Anterior cingulate cortex (tissue), 58 donors: ENCODE measurements at regions not wholly inside any gene's neighbourhood (a gene's known extent, or its start where the extent isn't known, plus 50 kb on each side); places are given as distances from the start of the nearest gene placed in this dataset.
"Not testable (repeated sequence)": the region's sequence is repeated elsewhere in the genome, so short reads cannot be mapped to it uniquely, and the experiment has no call there.

Experiments
- DNase-seq, 58 donors: peaks; one replicate each; lab custom pipeline; 2025; lab: John Stamatoyannopoulos, UW

DNA sequence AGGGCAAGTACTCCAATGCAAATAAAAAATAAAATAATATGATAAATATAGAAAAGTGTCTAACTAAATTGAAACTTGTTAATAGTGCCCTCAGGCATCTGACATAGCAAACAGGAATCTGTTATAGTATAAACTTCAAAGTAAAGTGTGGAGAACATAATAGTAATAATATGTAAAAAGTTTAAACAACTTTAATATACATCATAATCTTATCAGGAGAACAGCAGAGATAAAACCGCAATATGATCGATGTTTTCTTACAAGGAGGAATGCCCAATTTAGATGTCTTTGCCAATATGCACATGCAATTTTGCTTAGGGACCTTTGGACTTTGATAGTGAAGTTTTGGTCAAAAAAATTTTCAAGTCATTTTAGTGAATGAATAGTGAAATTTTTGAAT lies 514.8 kb upstream of the IMPG1 start:
- DNase-seq = no peak

DNA sequence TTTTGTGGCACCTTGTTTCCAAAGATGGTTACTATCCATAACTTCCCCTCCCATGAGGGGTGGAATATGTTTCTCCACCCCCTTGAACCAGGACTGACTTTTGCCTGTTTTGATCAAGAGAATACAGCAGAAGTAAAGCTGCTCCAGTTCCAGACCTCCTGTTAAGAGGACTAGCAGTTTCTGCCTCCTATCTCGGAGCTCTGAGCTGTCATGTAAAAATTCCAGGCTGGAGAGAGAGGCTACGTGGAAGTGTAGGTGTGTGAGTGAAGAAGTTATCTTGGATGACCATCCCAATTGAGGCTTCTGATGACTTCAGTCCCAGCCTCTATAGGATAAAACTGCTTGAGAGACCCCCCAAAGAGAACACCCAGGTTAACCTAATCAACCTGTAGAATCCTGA lies 511.7 kb upstream of the IMPG1 start:
- no peak for DNase-seq

- DNase-seq = no peak
Measured at GRCh38 chr6:76578746-76579145, 506.3 kb upstream of the IMPG1 start.

GRCh38 chr6:76574746-76575145 lies 502.3 kb upstream of the IMPG1 start:
- no peak for DNase-seq

- no peak for DNase-seq
Measured at GRCh38 chr6:76565932-76566331, 493.5 kb upstream of the IMPG1 start.

GRCh38 chr6:76562371-76562770 lies 489.9 kb upstream of the IMPG1 start:
- not testable (repeated sequence) for DNase-seq

DNA sequence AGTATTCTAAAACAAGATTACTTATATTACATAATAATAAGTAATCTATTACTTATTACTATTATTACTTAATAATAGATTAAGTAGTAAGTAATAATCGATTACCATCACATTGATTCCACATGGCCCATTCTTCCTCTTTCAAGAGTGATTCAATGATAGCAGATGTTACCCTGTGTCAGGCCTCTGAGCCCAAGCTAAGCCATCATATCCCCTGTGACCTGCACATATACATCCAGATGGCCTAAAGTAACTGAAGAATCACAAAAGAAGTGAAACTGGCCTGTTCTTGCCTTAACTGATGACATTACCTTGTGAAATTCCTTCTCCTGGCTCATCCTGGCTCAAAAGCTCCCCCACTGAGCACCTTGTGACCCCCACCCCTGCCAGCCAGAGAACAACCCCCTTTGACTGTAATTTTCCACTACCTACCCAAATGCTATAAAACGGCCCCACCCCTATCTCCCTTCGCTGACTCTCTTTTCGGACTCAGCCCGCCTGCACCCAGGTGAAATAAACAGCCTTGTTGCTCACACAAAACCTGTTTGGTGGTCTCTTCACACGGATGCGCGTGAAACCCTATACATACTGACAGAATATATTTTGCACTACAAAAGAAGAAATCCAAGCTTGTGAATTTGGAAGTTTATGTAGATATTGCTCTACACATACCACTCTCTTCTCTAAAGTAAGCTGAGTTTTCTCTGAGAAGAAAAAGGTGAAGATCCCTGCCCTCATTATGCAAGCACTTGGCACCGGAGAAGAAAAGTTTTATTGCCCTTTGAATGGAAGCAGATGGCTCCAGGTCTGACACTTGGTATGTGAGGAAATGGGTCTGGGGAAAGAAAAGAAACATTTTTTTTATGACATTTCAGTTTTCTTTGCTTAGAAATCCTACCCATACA lies 488.6 kb upstream of the IMPG1 start:
- DNase-seq = not testable (repeated sequence)

DNA sequence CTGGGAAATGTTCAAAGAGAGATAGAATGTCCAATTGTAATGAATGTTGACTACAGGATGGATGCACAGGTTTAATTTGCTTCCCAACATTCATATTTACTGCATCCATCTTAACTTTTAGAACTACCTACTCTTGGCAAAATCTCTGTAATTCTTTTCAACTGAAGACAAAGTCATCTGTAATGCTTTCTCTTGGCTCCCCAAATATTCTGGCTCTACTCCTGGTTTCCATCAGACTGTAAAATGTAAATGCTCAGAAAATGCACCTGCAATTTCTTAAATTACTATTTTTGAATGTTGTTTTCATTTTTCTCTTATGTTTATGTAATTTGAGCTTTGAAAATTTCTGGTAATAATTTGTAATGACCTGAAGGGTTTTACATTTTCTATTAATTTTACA lies 480.8 kb upstream of the IMPG1 start:
- DNase-seq = no peak

DNA sequence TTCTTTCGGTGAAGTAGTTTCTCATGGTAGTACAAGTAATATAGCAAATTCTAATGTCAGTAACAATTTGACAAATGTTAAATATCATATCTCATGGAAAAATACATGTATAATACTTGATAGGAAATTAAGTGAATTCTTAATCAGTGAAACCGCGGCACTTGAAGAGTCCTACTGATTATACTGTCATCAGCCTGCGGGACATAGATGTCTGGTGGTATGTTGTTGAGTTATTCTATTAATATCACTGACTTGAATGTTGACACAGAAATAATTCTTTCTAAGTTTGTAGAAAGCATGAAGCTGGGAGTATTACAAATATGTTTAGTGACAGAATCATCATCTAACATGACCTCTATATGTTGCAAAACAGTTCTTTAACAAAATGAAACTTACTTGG lies 479.8 kb upstream of the IMPG1 start:
- no peak for DNase-seq

- no peak for DNase-seq
Measured at GRCh38 chr6:76533661-76534060, 461.2 kb upstream of the IMPG1 start.

GRCh38 chr6:76532647-76533046 lies 460.2 kb upstream of the IMPG1 start:
- DNase-seq = no peak

- no peak for DNase-seq
Measured at GRCh38 chr6:76518443-76518842, 446.0 kb upstream of the IMPG1 start.

DNA sequence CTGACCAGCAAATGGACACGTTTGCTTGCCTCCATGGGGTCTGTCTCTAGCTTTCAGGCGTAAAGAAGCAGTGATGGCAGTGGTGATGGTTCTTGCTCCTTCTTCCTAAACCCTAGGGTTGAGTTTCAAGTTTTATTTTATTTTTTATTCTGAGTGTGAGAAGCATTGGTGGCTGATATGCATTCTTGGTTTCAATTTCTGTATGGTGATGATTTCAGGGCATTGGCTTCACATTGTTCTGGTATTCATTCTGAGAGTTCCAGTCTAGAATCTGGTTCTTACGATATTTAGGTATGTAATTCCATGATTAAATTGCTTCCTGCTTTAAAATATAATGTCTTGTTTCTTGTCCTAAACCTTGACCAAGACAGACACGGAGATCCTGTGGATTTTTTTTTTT lies 444.5 kb upstream of the IMPG1 start:
- no peak for DNase-seq

- DNase-seq = no peak
Measured at GRCh38 chr6:76510489-76510888, 438.0 kb upstream of the IMPG1 start.

DNA sequence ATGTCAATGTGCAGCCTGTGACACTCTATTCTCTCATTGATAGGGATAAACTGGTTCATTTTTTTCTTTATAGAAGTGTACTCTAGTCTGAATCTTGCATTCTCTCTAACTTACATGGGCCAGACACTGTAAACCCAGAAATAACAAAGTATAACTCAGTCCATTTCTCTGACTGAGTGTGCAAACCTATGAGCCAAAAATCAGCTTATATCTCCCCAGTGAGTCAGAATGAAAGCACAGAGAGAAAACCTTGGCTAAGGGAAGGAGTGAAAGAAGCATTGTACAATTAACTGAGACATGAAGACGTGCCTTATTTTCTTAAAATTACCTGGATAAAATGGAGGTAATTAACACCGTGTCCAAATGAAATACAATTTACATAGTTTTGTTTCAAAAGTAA lies 436.9 kb upstream of the IMPG1 start:
- DNase-seq = no peak

DNA sequence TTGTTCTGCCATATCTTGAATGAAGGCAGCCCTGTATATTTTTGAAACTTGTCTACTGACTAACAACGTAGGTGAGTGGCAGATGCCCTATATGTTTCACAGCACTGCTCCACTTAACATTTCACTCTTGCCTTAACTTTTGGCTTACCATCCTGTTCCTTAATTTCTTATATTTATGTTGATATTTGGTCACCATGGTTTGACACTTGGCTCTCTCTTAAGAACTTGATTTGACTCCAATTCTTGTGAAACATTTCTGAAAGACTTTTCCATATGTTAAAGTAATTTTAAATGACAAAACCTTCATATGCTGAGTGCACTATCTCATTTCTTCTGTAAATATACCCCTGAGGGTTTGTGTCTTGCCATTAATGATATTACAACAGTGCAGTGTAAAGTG lies 434.3 kb upstream of the IMPG1 start:
- no peak for DNase-seq

- DNase-seq = no peak
Measured at GRCh38 chr6:76495909-76496308, 423.4 kb upstream of the IMPG1 start.

DNA sequence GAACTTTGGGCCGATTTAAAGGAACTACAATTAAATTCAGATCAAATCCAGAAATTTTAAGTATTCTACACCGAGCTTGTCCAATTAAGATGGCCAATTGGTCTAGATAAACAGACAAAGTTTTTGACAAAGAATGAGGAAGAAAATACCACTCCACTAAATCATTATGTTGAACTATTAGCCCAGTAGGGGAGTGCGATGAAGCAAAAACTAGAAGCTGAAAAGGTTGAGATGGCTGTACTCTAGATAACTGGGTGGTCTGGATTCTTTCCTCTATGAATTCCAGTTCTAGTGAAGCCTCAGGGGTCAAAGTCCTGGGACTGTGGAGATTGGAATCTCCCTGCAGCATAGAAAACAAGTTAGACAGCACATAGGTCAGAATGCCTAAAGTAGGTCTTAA lies 418.9 kb upstream of the IMPG1 start:
- DNase-seq = not testable (repeated sequence)

- DNase-seq = no peak
Measured at GRCh38 chr6:76490456-76490855, 418.0 kb upstream of the IMPG1 start.

GRCh38 chr6:76481101-76481500 lies 408.6 kb upstream of the IMPG1 start:
- DNase-seq = no peak

DNA sequence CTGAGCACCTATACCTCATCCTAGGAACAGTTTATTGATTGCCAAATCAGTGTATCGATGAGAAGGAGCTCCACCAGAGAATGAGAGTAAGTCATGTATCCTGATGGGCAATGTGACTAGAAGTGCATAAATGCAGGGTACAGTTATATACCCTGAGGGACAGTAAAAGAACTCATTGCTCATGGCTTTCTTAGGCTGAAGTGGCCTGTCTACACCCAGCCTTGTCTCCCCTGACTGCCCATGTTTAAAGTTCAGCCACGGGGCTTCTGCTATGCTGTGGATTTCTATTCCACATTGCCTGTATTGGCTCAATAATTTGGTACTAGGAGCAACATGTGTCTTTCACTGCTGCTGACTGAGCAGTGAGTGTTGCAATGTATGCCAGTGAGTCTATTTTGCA lies 400.4 kb upstream of the IMPG1 start:
- DNase-seq = no peak

- no peak for DNase-seq
Measured at GRCh38 chr6:76466286-76466685, 393.8 kb upstream of the IMPG1 start.

GRCh38 chr6:76465410-76465809 lies 392.9 kb upstream of the IMPG1 start:
- no peak for DNase-seq
